Natural killer cell (primary cell): ENCODE measurements at regions not wholly inside any gene's neighbourhood (a gene's known extent, or its start where the extent isn't known, plus 50 kb on each side); places are given as distances from the start of the nearest gene placed in this dataset.
"Not testable (repeated sequence)": the region's sequence is repeated elsewhere in the genome, so short reads cannot be mapped to it uniquely, and the experiment has no call there.

ENCODE experiments used
- ATAC-seq, 3 donors: fragments of 150-1000 bp in 2 of 3; fragments of 200-7000 bp in 1 of 3; cut with Tn5 transposase; 1 replicate in 1 of 3; 2 replicates in 2 of 3; pipeline ENCODE4 v1.10.0; 2021; ENCODE audit warnings: mild to moderate bottlenecking in 2 of 3, moderate library complexity in 2 of 3
- DNase-seq, 2 donors: peaks; one replicate each; pipeline versions ENCODE4 v3.0.0 to v3.0.0-alpha.2; 2013 to 2021; ENCODE audit warnings: mixed read lengths in 1 of 2
- H3K27ac ChIP-seq: one replicate; pipeline ENCODE4 v1.5.1; 2013; ENCODE audit warnings: mild to moderate bottlenecking, low read length
- H3K27me3 ChIP-seq: one replicate; pipeline ENCODE4 v1.6.1; 2013; ENCODE audit warnings: low read length; ENCODE audit not compliant: control insufficient read depth, insufficient read depth
- H3K36me3 ChIP-seq: one replicate; pipeline ENCODE4 v1.6.1; 2013; ENCODE audit warnings: low read length; ENCODE audit not compliant: control insufficient read depth, insufficient read depth
- H3K4me1 ChIP-seq: one replicate; pipeline ENCODE4 v1.6.1; 2013; ENCODE audit warnings: low read length; ENCODE audit not compliant: control insufficient read depth, insufficient read depth
- H3K4me3 ChIP-seq: one replicate; pipeline ENCODE4 v1.5.1; 2013; ENCODE audit warnings: low read length
- H3K9me3 ChIP-seq: one replicate; pipeline ENCODE4 v1.6.1; 2013; ENCODE audit warnings: low read length; ENCODE audit not compliant: control insufficient read depth, insufficient read depth
- H3K27ac Mint-ChIP-seq, 2 donors: one replicate each; pipeline ENCODE4 v1.8.0; 2022; ENCODE audit warnings: mild to moderate bottlenecking in 2 of 2, mixed read lengths in 2 of 2, moderate library complexity in 1 of 2
- H3K27me3 Mint-ChIP-seq, 2 donors: one replicate each; pipeline ENCODE4 v1.8.0; 2022; ENCODE audit warnings: low read depth in 2 of 2, mixed read lengths in 2 of 2
- H3K36me3 Mint-ChIP-seq: one replicate; pipeline ENCODE4 v1.8.0; 2022; ENCODE audit warnings: mixed read lengths
- H3K4me1 Mint-ChIP-seq, 2 donors: one replicate each; pipeline ENCODE4 v1.8.0; 2022; ENCODE audit warnings: mixed read lengths in 2 of 2
- H3K4me3 Mint-ChIP-seq: one replicate; pipeline ENCODE4 v1.8.0; 2022; ENCODE audit warnings: mild to moderate bottlenecking, moderate library complexity, mixed read lengths
- H3K9me3 Mint-ChIP-seq, 2 donors: one replicate each; pipeline ENCODE4 v1.8.0; 2022; ENCODE audit warnings: mixed read lengths in 2 of 2
- CTCF ChIP-seq: fragments of 200-600 bp; IDR thresholded peaks from one replicate; pipeline ENCODE4 v1.8.0; 2022; ENCODE audit warnings: antibody characterized with exemption
- WGBS: methylation state at CpG from one replicate; pipeline ENCODE4 v1.1.7; 2013; ENCODE audit warnings: missing lambda C conversion rate; ENCODE audit not compliant: insufficient coverage; 5-methylcytosine and 5-hydroxymethylcytosine counted together
- intact Hi-C: fragments of 100-400 bp; cut with micrococcal nuclease; formaldehyde crosslinking; loops from one replicate; pipeline ENCODE4 v1.14.2; 2022

GRCh38 chr5:25451294-25451693, 806.5 kb upstream of the CDH10 start:
- WGBS, result 89% methylated on average over 2 of the region's 2 CpGs
- intact Hi-C loops, result no loop called here

DNA sequence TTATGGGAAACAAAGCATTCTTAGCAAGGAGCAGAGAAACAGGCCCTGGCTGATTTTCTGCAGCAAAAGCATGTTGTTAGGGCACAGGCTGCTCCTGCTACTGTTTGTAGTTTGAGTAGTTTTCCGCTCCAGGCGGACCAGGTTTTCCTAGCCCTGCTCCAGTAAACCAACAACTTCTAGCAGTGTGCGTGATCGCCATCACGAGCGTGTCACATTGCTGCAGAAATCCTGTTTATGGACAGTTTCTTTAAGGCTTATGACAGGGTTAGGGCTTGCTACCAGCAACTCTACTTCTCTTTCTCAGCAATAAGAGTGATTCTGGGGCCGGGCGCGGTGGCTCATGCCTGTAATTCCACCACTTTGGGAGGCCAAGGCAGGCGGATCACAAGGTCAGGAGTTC, 803.9 kb upstream of the CDH10 start:
- ATAC-seq, result no peak
- no peak overlapping the region for H3K4me3 ChIP-seq
- H3K27ac ChIP-seq, result no peak overlapping the region
- H3K4me1 ChIP-seq, result no peaks in the 10 kb centered on the region
- DNase-seq, result no peak
- Mint-ChIP-seq H3K36me3 (peaks cover 7% of the 10 kb centered on the region), H3K4me3 (no peak overlapping the region), H3K27ac (no peak overlapping the region), H3K4me1 (no peaks in the 10 kb centered on the region), H3K9me3 (peaks cover 9 to 30% of the 10 kb centered on the region in 2 donors), H3K27me3 (no peaks in the 10 kb centered on the region)
- 93% methylated on average over 10 of the region's 10 CpGs for WGBS
- no peak for TF ChIP-seq CTCF
- H3K9me3 ChIP-seq, result peaks cover 4% of the 10 kb centered on the region
- intact Hi-C loops, result no loop called here
- H3K27me3 ChIP-seq, result no peaks in the 10 kb centered on the region
- H3K36me3 ChIP-seq, result no peaks in the 10 kb centered on the region

More at GRCh38 chr5:25451294-25451693, 806.5 kb upstream of the CDH10 start:
- Mint-ChIP-seq H3K27me3 (no peaks in the 10 kb centered on the region), H3K27ac (no peak overlapping the region), H3K4me3 (no peak overlapping the region), H3K9me3 (peaks cover 11 to 15% of the 10 kb centered on the region in 2 donors), H3K36me3 (peaks cover 20% of the 10 kb centered on the region), H3K4me1 (no peaks in the 10 kb centered on the region)
- H3K4me3 ChIP-seq, result no peak overlapping the region
- ATAC-seq, result no peak
- TF ChIP-seq CTCF, result no peak
- H3K27ac ChIP-seq, result no peak overlapping the region
- no peaks in the 10 kb centered on the region for H3K36me3 ChIP-seq
- no peaks in the 10 kb centered on the region for H3K4me1 ChIP-seq
- DNase-seq, result no peak
- H3K9me3 ChIP-seq, result peaks cover 8% of the 10 kb centered on the region
- H3K27me3 ChIP-seq, result no peaks in the 10 kb centered on the region

- Mint-ChIP-seq H3K4me3 (no peak overlapping the region), H3K27me3 (no peaks in the 10 kb centered on the region), H3K4me1 (no peaks in the 10 kb centered on the region), H3K36me3 (peaks cover 7% of the 10 kb centered on the region), H3K27ac (no peak overlapping the region), H3K9me3 (peaks cover 8 to 30% of the 10 kb centered on the region in 2 donors)
- H3K4me1 ChIP-seq, result no peaks in the 10 kb centered on the region
- no peaks in the 10 kb centered on the region for H3K36me3 ChIP-seq
- TF ChIP-seq CTCF, result no peak
- intact Hi-C loops, result no loop called here
- peaks cover 4% of the 10 kb centered on the region for H3K9me3 ChIP-seq
- no peak for ATAC-seq
- DNase-seq, result no peak
- H3K27ac ChIP-seq, result no peak overlapping the region
- no peak overlapping the region for H3K4me3 ChIP-seq
- WGBS, result 89% methylated on average over 6 of the region's 6 CpGs
- H3K27me3 ChIP-seq, result no peaks in the 10 kb centered on the region
Observed at GRCh38 chr5:25448190-25448621, 803.4 kb upstream of the CDH10 start.

DNA sequence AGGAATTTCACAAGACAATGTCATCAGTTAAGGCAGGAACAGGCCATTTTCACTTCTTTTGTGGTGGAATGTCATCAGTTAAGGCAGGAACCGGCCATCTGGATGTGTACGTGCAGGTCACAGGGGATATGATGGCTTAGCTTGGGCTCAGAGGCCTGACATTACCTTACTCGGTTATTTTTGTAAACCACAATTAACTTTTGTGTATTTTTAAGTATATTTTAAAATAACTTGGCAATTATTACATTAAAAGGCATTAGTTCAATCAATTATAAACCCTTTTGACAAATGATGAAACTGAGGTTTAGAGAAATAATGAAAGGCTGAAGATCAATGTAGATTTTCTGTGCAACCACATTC, 801.3 kb upstream of the CDH10 start:
- H3K27me3 ChIP-seq, H3K36me3 ChIP-seq, H3K36me3 Mint-ChIP-seq, H3K27me3 Mint-ChIP-seq, H3K4me3 ChIP-seq, ATAC-seq, intact Hi-C loops, DNase-seq, H3K4me1 Mint-ChIP-seq, H3K9me3 ChIP-seq, H3K4me1 ChIP-seq, H3K27ac ChIP-seq, H3K4me3 Mint-ChIP-seq, H3K27ac Mint-ChIP-seq: not testable (repeated sequence)
- peaks cover 12 to 36% of the 10 kb centered on the region in 2 donors for H3K9me3 Mint-ChIP-seq
- no CpG with 5 or more reads among the region's 3 CpGs for WGBS

DNA sequence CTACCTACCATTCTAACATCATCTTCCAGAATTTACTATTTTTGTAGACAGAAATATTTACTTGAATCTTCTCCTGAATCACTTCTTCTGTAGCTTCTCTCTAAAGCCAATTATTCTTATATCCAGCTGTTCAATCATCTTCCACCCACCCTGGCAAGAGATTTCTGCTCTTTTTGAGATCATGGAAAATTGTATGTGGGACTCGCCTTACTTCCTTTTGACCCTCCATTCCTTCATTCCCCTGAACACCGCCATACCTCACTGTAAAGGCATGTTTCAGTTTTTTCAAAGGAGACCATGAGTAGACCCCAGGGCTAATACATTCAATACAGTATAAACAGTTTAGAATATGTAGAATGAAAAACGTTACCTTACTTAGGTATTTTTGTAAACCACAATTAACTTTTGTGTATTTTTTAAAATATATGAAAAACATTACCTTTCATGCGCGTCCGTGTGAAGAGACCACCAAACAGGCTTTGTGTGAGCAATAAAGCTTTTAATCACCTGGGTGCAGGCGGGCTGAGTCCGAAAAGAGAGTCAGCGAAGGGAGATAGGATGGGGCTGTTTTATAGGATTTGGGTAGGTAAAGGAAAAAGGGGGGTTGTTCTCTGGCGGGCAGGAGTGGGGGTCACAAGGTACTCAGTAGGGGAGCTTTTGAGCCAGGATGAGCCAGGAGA, 800.7 kb upstream of the CDH10 start:
- H3K27ac Mint-ChIP-seq, H3K4me3 ChIP-seq, H3K27ac ChIP-seq, H3K9me3 ChIP-seq, H3K27me3 ChIP-seq, H3K4me3 Mint-ChIP-seq, H3K4me1 Mint-ChIP-seq, H3K27me3 Mint-ChIP-seq, ATAC-seq, DNase-seq, H3K36me3 ChIP-seq, H3K4me1 ChIP-seq, H3K36me3 Mint-ChIP-seq, intact Hi-C loops: not testable (repeated sequence)
- peaks cover 12 to 31% of the 10 kb centered on the region in 2 donors for H3K9me3 Mint-ChIP-seq
- WGBS, result 89% methylated on average over 8 of the region's 10 CpGs
